ENCODE measurements at regions not wholly inside any gene's neighbourhood (a gene's known extent, or its start where the extent isn't known, plus 50 kb on each side); places are given as distances from the start of the nearest gene placed in this dataset.

DNA sequence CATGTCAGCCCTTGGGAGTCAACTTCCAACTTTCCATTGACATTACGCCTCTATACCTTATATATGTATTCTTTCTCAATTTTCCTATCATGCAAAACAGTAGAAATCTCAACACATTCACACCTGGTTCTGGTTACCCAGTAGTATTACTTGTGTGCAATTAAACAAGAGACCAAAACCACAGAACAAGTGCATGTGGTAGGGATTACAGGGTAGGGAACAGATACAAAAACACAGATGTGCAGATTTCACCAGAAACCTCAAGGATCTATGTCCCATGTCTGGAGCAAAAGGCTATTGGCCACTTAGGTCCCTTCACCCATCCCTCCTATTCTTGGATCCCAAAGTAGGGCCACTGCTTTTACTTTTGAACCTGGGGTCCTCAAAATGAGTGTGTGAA is 143.6 kb upstream of the ZCCHC13 start:
- H3K4me2 ChIP-seq: no peak overlapping the region
- H4K20me1 ChIP-seq (ENCODE audit: insufficient read depth): no peaks in the 10 kb centered on the region
- no peak overlapping the region for H3K27ac ChIP-seq (ENCODE audit: low read depth in 2 of 2, low read length in 1 of 2)
- H3K9ac ChIP-seq: no peak overlapping the region
- no peaks in the 10 kb centered on the region for H3K9me2 ChIP-seq
- no peaks in the 10 kb centered on the region for H3K79me2 ChIP-seq (ENCODE audit: insufficient read depth)
- H3K9me3 ChIP-seq: no peaks in the 10 kb centered on the region
- no peak for DNase-seq
- no peak overlapping the region for H3K4me3 ChIP-seq (ENCODE audit: low read depth in 2 of 2, low read length in 1 of 2)
- H3K36me3 ChIP-seq (replicated peaks in 1 of 2; ENCODE audit: control insufficient read depth in 1 of 2, insufficient read depth in 2 of 2, low read length in 1 of 2): no peaks in the 10 kb centered on the region
- no peaks in the 10 kb centered on the region for H3K27me3 ChIP-seq (ENCODE audit: insufficient read depth)
- no peaks in the 10 kb centered on the region; a peak in 1 of 4 replicates for H3K4me1 ChIP-seq (ENCODE audit: control insufficient read depth in 1 of 2, insufficient read depth in 2 of 2, low read depth in 1 of 2, low read length in 1 of 2)
- H2AFZ ChIP-seq (ENCODE audit: low read depth): no peak overlapping the region
- ChIA-PET POLR2A (no interaction called here), CTCF (interaction anchor here (2.5 kb wide), 1 partner anchor 27 kb away, joined by 10 read pairs; no protein-coding TSS in a partner anchor)
- TF ChIP-seq MEF2A (IDR thresholded peaks at IDR 0.05; ENCODE audit: borderline replicate concordance, low read depth) (no peak), RFX5 (IDR thresholded peaks at IDR 0.05; ENCODE audit: low read length) (no peak), GATA2 (CRISPR knock-in tag; IDR thresholded peaks at IDR 0.05) (no peak), TAF1 (IDR thresholded peaks at IDR 0.05; ENCODE audit: borderline replicate concordance, low read depth, low read length) (no peak), POLR2AphosphoS5 (IDR thresholded peaks at IDR 0.05; ENCODE audit: low read depth, low read length) (no peak), NRF1 (IDR thresholded peaks at IDR 0.05; ENCODE audit: low read depth, low read length) (no peak), EP300 (IDR thresholded peaks at IDR 0.05; ENCODE audit: borderline replicate concordance in 1 of 2, low read depth in 1 of 2, low read length in 1 of 2) (no peak), RXRA (IDR thresholded peaks at IDR 0.05; ENCODE audit: borderline replicate concordance, low read depth) (no peak), CHD2 (IDR thresholded peaks at IDR 0.05; ENCODE audit: low read length, partially characterized antibody) (no peak)
- TF ChIP-seq, protein P1, sequence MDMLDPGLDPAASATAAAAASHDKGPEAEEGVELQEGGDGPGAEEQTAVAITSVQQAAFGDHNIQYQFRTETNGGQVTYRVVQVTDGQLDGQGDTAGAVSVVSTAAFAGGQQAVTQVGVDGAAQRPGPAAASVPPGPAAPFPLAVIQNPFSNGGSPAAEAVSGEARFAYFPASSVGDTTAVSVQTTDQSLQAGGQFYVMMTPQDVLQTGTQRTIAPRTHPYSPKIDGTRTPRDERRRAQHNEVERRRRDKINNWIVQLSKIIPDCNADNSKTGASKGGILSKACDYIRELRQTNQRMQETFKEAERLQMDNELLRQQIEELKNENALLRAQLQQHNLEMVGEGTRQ (IDR thresholded peaks at IDR 0.05; ENCODE audit: borderline replicate concordance, low read depth, low read length): no peak
- 83% methylated on average over 1 of the region's 1 CpG for WGBS (ENCODE audit: low lambda C conversion rate)
- no peaks in the 10 kb centered on the region for H3F3A ChIP-seq (replicated peaks; ENCODE audit: insufficient read depth)

- Histone ChIP-seq H3K9me3 (no peaks in the 10 kb centered on the region), H3K27me3 (ENCODE audit: insufficient read depth) (no peaks in the 10 kb centered on the region), H3K36me3 (replicated peaks in 1 of 2; ENCODE audit: control insufficient read depth in 1 of 2, insufficient read depth in 2 of 2, low read length in 1 of 2) (no peaks in the 10 kb centered on the region), H3K4me3 (ENCODE audit: low read depth in 2 of 2, low read length in 1 of 2) (no peak overlapping the region), H3K4me1 (ENCODE audit: control insufficient read depth in 1 of 2, insufficient read depth in 2 of 2, low read depth in 1 of 2, low read length in 1 of 2) (no peaks in the 10 kb centered on the region), H3F3A (replicated peaks; ENCODE audit: insufficient read depth) (no peaks in the 10 kb centered on the region), H3K4me2 (no peak overlapping the region), H4K20me1 (ENCODE audit: insufficient read depth) (no peaks in the 10 kb centered on the region), H3K27ac (ENCODE audit: low read depth in 2 of 2, low read length in 1 of 2) (no peak overlapping the region), H3K9ac (no peak overlapping the region), H3K9me2 (no peaks in the 10 kb centered on the region), H3K79me2 (ENCODE audit: insufficient read depth) (no peaks in the 10 kb centered on the region), H2AFZ (ENCODE audit: low read depth) (no peak overlapping the region)
- POLR2A ChIA-PET: no interaction called here
- DNase-seq: no peak
- no peak for TF ChIP-seq EP300 (IDR thresholded peaks at IDR 0.05; ENCODE audit: borderline replicate concordance in 1 of 2, low read depth in 1 of 2, low read length in 1 of 2)
- TF ChIP-seq FOSL2 (IDR thresholded peaks at IDR 0.05; ENCODE audit: borderline replicate concordance, low read depth): no peak
- no peak for TF ChIP-seq POLR2AphosphoS5 (IDR thresholded peaks at IDR 0.05; ENCODE audit: low read depth, low read length)
- CTCF ChIA-PET: interaction anchor here (1.4 kb wide), 1 partner anchor 14 kb away, joined by 5 read pairs; no protein-coding TSS in a partner anchor
These were observed 156.5 kb upstream of the ZCCHC13 start for GRCh38 chrX:74147439-74147838.

GRCh38 chrX:74138943-74139342 is 165.0 kb upstream of the ZCCHC13 start:
- no peak overlapping the region for H2AFZ ChIP-seq (ENCODE audit: low read depth)
- no peak overlapping the region for H3K9ac ChIP-seq
- no peaks in the 10 kb centered on the region for H3K9me2 ChIP-seq
- POLR2A ChIA-PET: no interaction called here
- no peaks in the 10 kb centered on the region for H3K79me2 ChIP-seq (ENCODE audit: insufficient read depth)
- H3K4me1 ChIP-seq (ENCODE audit: control insufficient read depth in 1 of 2, insufficient read depth in 2 of 2, low read depth in 1 of 2, low read length in 1 of 2): no peaks in the 10 kb centered on the region
- no peaks in the 10 kb centered on the region for H3K9me3 ChIP-seq
- H3K36me3 ChIP-seq (replicated peaks in 1 of 2; ENCODE audit: control insufficient read depth in 1 of 2, insufficient read depth in 2 of 2, low read length in 1 of 2): no peaks in the 10 kb centered on the region
- H3K4me3 ChIP-seq (ENCODE audit: low read depth in 2 of 2, low read length in 1 of 2): no peak overlapping the region
- H3K4me2 ChIP-seq: no peak overlapping the region
- no peaks in the 10 kb centered on the region for H3K27me3 ChIP-seq (ENCODE audit: insufficient read depth)
- no peak overlapping the region for H3K27ac ChIP-seq (ENCODE audit: low read depth in 2 of 2, low read length in 1 of 2)
- no peak for DNase-seq
- no peaks in the 10 kb centered on the region for H3F3A ChIP-seq (replicated peaks; ENCODE audit: insufficient read depth)
- CTCF ChIA-PET: no interaction called here
- no peaks in the 10 kb centered on the region for H4K20me1 ChIP-seq (ENCODE audit: insufficient read depth)
- no peak for TF ChIP-seq MXI1 (IDR thresholded peaks at IDR 0.05; ENCODE audit: low read depth, low read length)
- TF ChIP-seq FOXM1 (IDR thresholded peaks at IDR 0.05; ENCODE audit: low read depth): no peak
- TF ChIP-seq ZBTB33 (IDR thresholded peaks at IDR 0.05; ENCODE audit: borderline replicate concordance, low read depth): no peak
- TF ChIP-seq, protein P2, sequence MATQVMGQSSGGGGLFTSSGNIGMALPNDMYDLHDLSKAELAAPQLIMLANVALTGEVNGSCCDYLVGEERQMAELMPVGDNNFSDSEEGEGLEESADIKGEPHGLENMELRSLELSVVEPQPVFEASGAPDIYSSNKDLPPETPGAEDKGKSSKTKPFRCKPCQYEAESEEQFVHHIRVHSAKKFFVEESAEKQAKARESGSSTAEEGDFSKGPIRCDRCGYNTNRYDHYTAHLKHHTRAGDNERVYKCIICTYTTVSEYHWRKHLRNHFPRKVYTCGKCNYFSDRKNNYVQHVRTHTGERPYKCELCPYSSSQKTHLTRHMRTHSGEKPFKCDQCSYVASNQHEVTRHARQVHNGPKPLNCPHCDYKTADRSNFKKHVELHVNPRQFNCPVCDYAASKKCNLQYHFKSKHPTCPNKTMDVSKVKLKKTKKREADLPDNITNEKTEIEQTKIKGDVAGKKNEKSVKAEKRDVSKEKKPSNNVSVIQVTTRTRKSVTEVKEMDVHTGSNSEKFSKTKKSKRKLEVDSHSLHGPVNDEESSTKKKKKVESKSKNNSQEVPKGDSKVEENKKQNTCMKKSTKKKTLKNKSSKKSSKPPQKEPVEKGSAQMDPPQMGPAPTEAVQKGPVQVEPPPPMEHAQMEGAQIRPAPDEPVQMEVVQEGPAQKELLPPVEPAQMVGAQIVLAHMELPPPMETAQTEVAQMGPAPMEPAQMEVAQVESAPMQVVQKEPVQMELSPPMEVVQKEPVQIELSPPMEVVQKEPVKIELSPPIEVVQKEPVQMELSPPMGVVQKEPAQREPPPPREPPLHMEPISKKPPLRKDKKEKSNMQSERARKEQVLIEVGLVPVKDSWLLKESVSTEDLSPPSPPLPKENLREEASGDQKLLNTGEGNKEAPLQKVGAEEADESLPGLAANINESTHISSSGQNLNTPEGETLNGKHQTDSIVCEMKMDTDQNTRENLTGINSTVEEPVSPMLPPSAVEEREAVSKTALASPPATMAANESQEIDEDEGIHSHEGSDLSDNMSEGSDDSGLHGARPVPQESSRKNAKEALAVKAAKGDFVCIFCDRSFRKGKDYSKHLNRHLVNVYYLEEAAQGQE (IDR thresholded peaks at IDR 0.05; ENCODE audit: low read depth, low read length): no peak
- TF ChIP-seq FOXJ3 (CRISPR knock-in tag; IDR thresholded peaks at IDR 0.05): no peak
- TF ChIP-seq EZH2phosphoT487 (IDR thresholded peaks at IDR 0.05; ENCODE audit: borderline replicate concordance, low read depth): no peak

All from SK-N-SH (cell line).